ENCODE measurements at regions not wholly inside any gene's neighbourhood (a gene's known extent, or its start where the extent isn't known, plus 50 kb on each side); places are given as distances from the start of the nearest gene placed in this dataset.

GRCh38 chr5:15353086-15353645, 146.8 kb upstream of the FBXL7 start:
- TF ChIP-seq YY1 (IDR thresholded peaks at IDR 0.05; ENCODE audit: low read depth, low read length), result no peak
- TF ChIP-seq CTCF (IDR thresholded peaks at IDR 0.05 in 2 of 3, conservative IDR thresholded peaks at IDR 0.05 in 1 of 3; ENCODE audit: control insufficient read depth in 2 of 3, extremely low read depth in 1 of 3, insufficient read depth in 1 of 3, low read depth in 3 of 3, low read length in 3 of 3), result no peak
